H1 (cell line): ENCODE measurements at regions not wholly inside any gene's neighbourhood (a gene's known extent, or its start where the extent isn't known, plus 50 kb on each side); places are given as distances from the start of the nearest gene placed in this dataset.

Experiments
- CTCF ChIA-PET: fragments of 300-600 bp; sonication (Branson Sonifier 250); formaldehyde crosslinking; loops from one replicate; lab custom pipeline; 2021; ENCODE audit not compliant: partially characterized antibody; lab: Charles Lee
- POLR2A ChIA-PET: fragments of 300-600 bp; sonication (Branson Sonifier 250); formaldehyde crosslinking; loops from one replicate; lab custom pipeline; 2021; ENCODE audit warnings: inconsistent platforms; ENCODE audit not compliant: partially characterized antibody; lab: Charles Lee
- DNase-seq, 2 experiments: peaks; one replicate each; pipeline versions ENCODE4 v3.0.0 to v3.0.0-alpha.2; 2010 to 2022; ENCODE audit warnings: low spot score in 2 of 2, low read depth in 1 of 2, mixed read lengths in 1 of 2
- FAIRE-seq: peaks from 2 replicates; lab custom pipeline; 2011; peaks lifted over from hg19 to GRCh38; lab: Jason Lieb, UNC
- H2AFZ ChIP-seq: 2 replicates; pipeline ENCODE4 v1.8.1; 2012; ENCODE audit warnings: low read length, inconsistent platforms
- H2AK5ac ChIP-seq: 2 replicates; pipeline ENCODE4 v1.6.1; 2013; ENCODE audit warnings: low read depth, low read length
- H2BK120ac ChIP-seq: replicated peaks from 2 replicates; pipeline ENCODE3; 2013; ENCODE audit warnings: low read depth, low read length, inconsistent platforms
- H2BK12ac ChIP-seq: 2 replicates; pipeline ENCODE4 v1.6.1; 2013; ENCODE audit warnings: low read depth, low read length
- H2BK15ac ChIP-seq: 2 replicates; pipeline ENCODE4 v1.6.1; 2013; ENCODE audit warnings: low read length
- H2BK20ac ChIP-seq: 2 replicates; pipeline ENCODE4 v1.6.1; 2013; ENCODE audit warnings: low read length
- H2BK5ac ChIP-seq: 2 replicates; pipeline ENCODE4 v1.6.1; 2013; ENCODE audit warnings: low read depth, low read length
- H3K14ac ChIP-seq: 2 replicates; pipeline ENCODE4 v1.6.1; 2013; ENCODE audit warnings: inconsistent platforms; ENCODE audit not compliant: insufficient read length
- H3K18ac ChIP-seq: 2 replicates; pipeline ENCODE4 v1.6.1; 2013; ENCODE audit warnings: low read length; ENCODE audit errors: extremely low read depth
- H3K23ac ChIP-seq: 2 replicates; pipeline ENCODE4 v1.6.1; 2013; ENCODE audit warnings: inconsistent platforms; ENCODE audit not compliant: insufficient read length
- H3K23me2 ChIP-seq: 2 replicates; pipeline ENCODE4 v1.6.1; 2013; ENCODE audit warnings: low read depth, low read length
- H3K27ac ChIP-seq: 2 replicates; pipeline ENCODE4 v1.6.1; 2011; ENCODE audit warnings: low read depth, low read length, inconsistent platforms
- H3K27me3 ChIP-seq, 4 experiments: replicated peaks in 1 of 4; 1 replicate in 1 of 4; 2 replicates in 3 of 4; pipeline versions ENCODE4 v1.6.1 to v1.8.1; 2011 to 2013; ENCODE audit warnings: low read length in 3 of 4, mild to moderate bottlenecking in 3 of 4, inconsistent platforms in 2 of 4, mixed read lengths in 2 of 4, moderate library complexity in 1 of 4; ENCODE audit not compliant: control insufficient read depth in 3 of 4, insufficient read depth in 3 of 4; ENCODE audit errors: extremely low read depth in 1 of 4
- H3K36me3 ChIP-seq, 4 experiments: 2 replicates each; pipeline versions ENCODE4 v1.6.1 to v1.8.1; 2011 to 2013; ENCODE audit warnings: mild to moderate bottlenecking in 4 of 4, low read length in 3 of 4, moderate library complexity in 2 of 4, control low read depth in 1 of 4, inconsistent platforms in 1 of 4; ENCODE audit not compliant: insufficient read depth in 4 of 4, control insufficient read depth in 2 of 4
- H3K4ac ChIP-seq: replicated peaks from 2 replicates; pipeline ENCODE3; 2013; ENCODE audit warnings: low read length, low read depth, mixed read lengths, inconsistent platforms; ENCODE audit not compliant: insufficient read length
- H3K4me1 ChIP-seq, 4 experiments: replicated peaks in 1 of 4; 1 replicate in 1 of 4; 2 replicates in 3 of 4; pipeline versions ENCODE4 v1.6.1 to v1.8.1; 2011 to 2013; ENCODE audit warnings: low read length in 3 of 4, inconsistent platforms in 2 of 4, mixed read lengths in 1 of 4; ENCODE audit not compliant: insufficient read depth in 4 of 4, control insufficient read depth in 3 of 4
- H3K4me2 ChIP-seq, 2 experiments: 2 replicates each; pipeline versions ENCODE4 v1.6.1 to v1.8.1; 2011 to 2013; ENCODE audit warnings: low read depth in 2 of 2, low read length in 2 of 2, control low read depth in 1 of 2, inconsistent platforms in 1 of 2, mild to moderate bottlenecking in 1 of 2; ENCODE audit not compliant: insufficient read depth in 1 of 2
- H3K4me3 ChIP-seq, 4 experiments: fragments of 200-600, 300-600 bp in 1 of 4; sonication (generic), shearing (Covaris generic), sonication (Bioruptor Twin) in 1 of 4; 2 replicates each; pipeline versions ENCODE4 v1.5.1 to v1.8.1; 2011 to 2016; ENCODE audit warnings: low read length in 4 of 4, low read depth in 3 of 4, control low read depth in 2 of 4, inconsistent platforms in 2 of 4, mild to moderate bottlenecking in 2 of 4, mixed read lengths in 1 of 4, moderate library complexity in 1 of 4; ENCODE audit not compliant: insufficient read depth in 2 of 4; ENCODE audit errors: extremely low read depth in 1 of 4
- H3K56ac ChIP-seq: replicated peaks from 2 replicates; pipeline ENCODE3; 2013; ENCODE audit warnings: low read depth, mild to moderate bottlenecking, mixed read lengths, low read length, inconsistent platforms; ENCODE audit not compliant: insufficient read length
- H3K79me1 ChIP-seq: 2 replicates; pipeline ENCODE4 v1.6.1; 2013; ENCODE audit warnings: low read depth, low read length, control low read depth
- H3K79me2 ChIP-seq, 2 experiments: 2 replicates each; pipeline versions ENCODE4 v1.6.1 to v1.8.1; 2012 to 2013; ENCODE audit warnings: low read length in 2 of 2, mild to moderate bottlenecking in 2 of 2, inconsistent platforms in 1 of 2; ENCODE audit not compliant: insufficient read depth in 2 of 2, control insufficient read depth in 1 of 2
- H3K9ac ChIP-seq, 4 experiments: replicated peaks in 1 of 4; 1 replicate in 1 of 4; 2 replicates in 3 of 4; pipeline versions ENCODE4 v1.6.1 to v1.8.1; 2011 to 2013; ENCODE audit warnings: low read depth in 3 of 4, low read length in 3 of 4, control low read depth in 2 of 4, mild to moderate bottlenecking in 2 of 4, moderate library complexity in 2 of 4, inconsistent platforms in 1 of 4; ENCODE audit errors: extremely low read depth in 1 of 4
- H3K9me3 ChIP-seq, 2 experiments: 2 replicates each; pipeline versions ENCODE4 v1.6.1 to v1.8.1; 2012 to 2013; ENCODE audit warnings: mild to moderate bottlenecking in 2 of 2, moderate library complexity in 2 of 2, control low read depth in 1 of 2, inconsistent platforms in 1 of 2, low read depth in 1 of 2, low read length in 1 of 2, mixed read lengths in 1 of 2; ENCODE audit not compliant: insufficient read depth in 2 of 2
- H4K20me1 ChIP-seq, 2 experiments: replicated peaks in 1 of 2; 2 replicates each; pipeline versions ENCODE3 to v1.8.1; 2011 to 2013; ENCODE audit warnings: inconsistent platforms in 2 of 2, low read length in 2 of 2, mild to moderate bottlenecking in 1 of 2; ENCODE audit not compliant: insufficient read depth in 2 of 2, control insufficient read depth in 1 of 2
- H4K5ac ChIP-seq: 2 replicates; pipeline ENCODE4 v1.6.1; 2013; ENCODE audit warnings: low read length, low read depth, mixed read lengths, inconsistent platforms; ENCODE audit not compliant: insufficient read length
- H4K8ac ChIP-seq: 2 replicates; pipeline ENCODE4 v1.8.0; 2013; ENCODE audit warnings: mild to moderate bottlenecking, moderate library complexity, low read length, inconsistent platforms; ENCODE audit not compliant: insufficient read depth; ENCODE audit errors: extremely low read depth
- H4K91ac ChIP-seq: replicated peaks from 2 replicates; pipeline ENCODE3; 2013; ENCODE audit warnings: low read length, mixed read lengths, inconsistent platforms; ENCODE audit not compliant: insufficient read length
- CTCF ChIP-seq, 3 experiments: IDR thresholded peaks; 1 replicate in 2 of 3; 2 replicates in 1 of 3; pipeline versions ENCODE4 v1.5.1 to v1.6.1; 2011; ENCODE audit warnings: low read length in 3 of 3, mild to moderate bottlenecking in 3 of 3, inconsistent platforms in 2 of 3, low read depth in 1 of 3, moderate library complexity in 1 of 3; ENCODE audit not compliant: insufficient read depth in 1 of 3; ENCODE audit errors: control extremely low read depth in 1 of 3
- RAD21 ChIP-seq, 2 experiments: IDR thresholded peaks in 1 of 2; conservative IDR thresholded peaks in 1 of 2; 2 replicates each; pipeline ENCODE4 v1.6.1; 2011; ENCODE audit warnings: low read depth in 2 of 2, low read length in 2 of 2, improper control_type of control experiment in 1 of 2, inconsistent platforms in 1 of 2, mild to moderate bottlenecking in 1 of 2, moderate library complexity in 1 of 2
- SP1 ChIP-seq: IDR thresholded peaks from 2 replicates; pipeline ENCODE4 v1.6.1; 2011; ENCODE audit warnings: low read depth, low read length
- TEAD4 ChIP-seq: IDR thresholded peaks from 2 replicates; pipeline ENCODE4 v1.6.1; 2012; ENCODE audit warnings: low read depth, low read length, inconsistent platforms, mixed read lengths
- WGBS, 2 experiments: shearing (Covaris generic) in 1 of 2; methylation state at CpG; one replicate each; pipeline versions ENCODE4 v1.1.6 to v1.1.7; 2013 to 2015; ENCODE audit warnings: low lambda C conversion rate in 2 of 2, mixed read lengths in 2 of 2, inconsistent platforms in 1 of 2, low coverage in 1 of 2, missing lambda C conversion rate in 1 of 2; ENCODE audit not compliant: insufficient replicate concordance in 2 of 2, insufficient coverage in 1 of 2, insufficient read length in 1 of 2; ENCODE audit errors: extremely low coverage in 1 of 2, missing lambda C conversion rate in 1 of 2; 5-methylcytosine and 5-hydroxymethylcytosine counted together

- ChIA-PET CTCF (no interaction called here), POLR2A (no interaction called here)
- no peaks in the 10 kb centered on the region; the same call in 1 of the 2 replicates for H3K23me2 ChIP-seq
- no peak overlapping the region for H3K23ac ChIP-seq
- no peaks in the 10 kb centered on the region for H3K36me3 ChIP-seq
- H3K9me3 ChIP-seq: no peaks in the 10 kb centered on the region
- WGBS, 2 experiments: 25% methylated on average over 1 of the region's 1 CpG; no CpG with 5 or more reads in 1 of the 2 experiments
- H3K4me3 ChIP-seq: no peak overlapping the region
- H3K9ac ChIP-seq: no peak overlapping the region
- H4K5ac ChIP-seq: no peak overlapping the region
- H4K8ac ChIP-seq: no peak overlapping the region
- H2AFZ ChIP-seq: no peak overlapping the region
- H2BK120ac ChIP-seq: no peak overlapping the region
- H2BK5ac ChIP-seq: no peak overlapping the region
- no peak overlapping the region for H3K27ac ChIP-seq
- DNase-seq (no peak), FAIRE-seq (peak; percentile 89)
- no peak overlapping the region for H3K14ac ChIP-seq
- TF ChIP-seq TEAD4 (peak; percentile 18; the same call in 1 of the 2 replicates), CTCF (IDR thresholded peaks at IDR 0.05; ENCODE audit: control extremely low read depth in 1 of 3, insufficient read depth in 1 of 3, low read depth in 1 of 3, low read length in 3 of 3) (peak in 2 of 3 experiments; percentile 60 to 79; a peak in 3 of 4 replicates), RAD21 (IDR thresholded peaks at IDR 0.05 in 1 of 2, conservative IDR thresholded peaks at IDR 0.05 in 1 of 2; ENCODE audit: low read depth in 2 of 2, low read length in 2 of 2) (peak; percentile 89 to 90), SP1 (no peak)
- no peaks in the 10 kb centered on the region for H3K79me2 ChIP-seq
- no peak overlapping the region for H2AK5ac ChIP-seq
- no peak overlapping the region for H3K56ac ChIP-seq
- no peaks in the 10 kb centered on the region for H3K4me1 ChIP-seq
- H2BK20ac ChIP-seq: no peak overlapping the region
- no peak overlapping the region for H2BK15ac ChIP-seq
- H2BK12ac ChIP-seq: no peak overlapping the region
- H3K4ac ChIP-seq: no peak overlapping the region
- H3K79me1 ChIP-seq: no peaks in the 10 kb centered on the region
- H4K91ac ChIP-seq: no peak overlapping the region
- no peaks in the 10 kb centered on the region for H4K20me1 ChIP-seq
- no peaks in the 10 kb centered on the region for H3K27me3 ChIP-seq
- no peak overlapping the region for H3K18ac ChIP-seq
- no peak overlapping the region for H3K4me2 ChIP-seq
Measured at GRCh38 chr5:119743927-119744326, 114.6 kb downstream of the FAM170A start.
